Activated B cell treated with CpG ODN at 0.5 μM for 24 hours (primary cell): ENCODE measurements at regions not wholly inside any gene's neighbourhood (a gene's known extent, or its start where the extent isn't known, plus 50 kb on each side); places are given as distances from the start of the nearest gene placed in this dataset.

Experiments used
- ATAC-seq: fragments of 200-7000 bp; cut with Tn5 transposase; one replicate; pipeline ENCODE4 v1.10.0; 2021; ENCODE audit warnings: low read depth, mild to moderate bottlenecking, moderate library complexity
- CTCF ChIA-PET: fragments of 350-600 bp; sonication (Branson Sonifier 250); formaldehyde crosslinking; loops from one replicate; lab custom pipeline; 2021; ENCODE audit warnings: antibody characterized with exemption; lab: Charles Lee
- POLR2A ChIA-PET: fragments of 350-600 bp; sonication (Branson Sonifier 250); formaldehyde crosslinking; loops from one replicate; lab custom pipeline; 2021; ENCODE audit warnings: antibody characterized with exemption; lab: Charles Lee
- DNase-seq: peaks from one replicate; pipeline ENCODE4 v3.0.0; 2022
- H3K27ac Mint-ChIP-seq: one replicate; pipeline ENCODE4 v1.8.0; 2020; ENCODE audit warnings: mixed read lengths
- H3K27me3 Mint-ChIP-seq: one replicate; pipeline ENCODE4 v1.8.0; 2021; ENCODE audit warnings: mixed read lengths
- H3K36me3 Mint-ChIP-seq: one replicate; pipeline ENCODE4 v1.8.0; 2021; ENCODE audit warnings: low read depth, mixed read lengths
- H3K4me1 Mint-ChIP-seq: one replicate; pipeline ENCODE4 v1.8.0; 2021; ENCODE audit warnings: mixed read lengths
- H3K4me3 Mint-ChIP-seq: one replicate; pipeline ENCODE4 v1.8.0; 2020; ENCODE audit warnings: mild to moderate bottlenecking, mixed read lengths
- H3K9me3 Mint-ChIP-seq: one replicate; pipeline ENCODE4 v1.8.0; 2020; ENCODE audit warnings: mixed read lengths
- intact Hi-C: fragments of 100-400 bp; cut with micrococcal nuclease; formaldehyde crosslinking; loops from one replicate; pipeline ENCODE4 v1.15.1; 2024
- TF ChIP-seq, protein P1 (sequence below): fragments of 200-600 bp; IDR thresholded peaks from one replicate; pipeline ENCODE4 v1.8.0; 2022; ENCODE audit warnings: antibody characterized with exemption, mild to moderate bottlenecking

DNA sequence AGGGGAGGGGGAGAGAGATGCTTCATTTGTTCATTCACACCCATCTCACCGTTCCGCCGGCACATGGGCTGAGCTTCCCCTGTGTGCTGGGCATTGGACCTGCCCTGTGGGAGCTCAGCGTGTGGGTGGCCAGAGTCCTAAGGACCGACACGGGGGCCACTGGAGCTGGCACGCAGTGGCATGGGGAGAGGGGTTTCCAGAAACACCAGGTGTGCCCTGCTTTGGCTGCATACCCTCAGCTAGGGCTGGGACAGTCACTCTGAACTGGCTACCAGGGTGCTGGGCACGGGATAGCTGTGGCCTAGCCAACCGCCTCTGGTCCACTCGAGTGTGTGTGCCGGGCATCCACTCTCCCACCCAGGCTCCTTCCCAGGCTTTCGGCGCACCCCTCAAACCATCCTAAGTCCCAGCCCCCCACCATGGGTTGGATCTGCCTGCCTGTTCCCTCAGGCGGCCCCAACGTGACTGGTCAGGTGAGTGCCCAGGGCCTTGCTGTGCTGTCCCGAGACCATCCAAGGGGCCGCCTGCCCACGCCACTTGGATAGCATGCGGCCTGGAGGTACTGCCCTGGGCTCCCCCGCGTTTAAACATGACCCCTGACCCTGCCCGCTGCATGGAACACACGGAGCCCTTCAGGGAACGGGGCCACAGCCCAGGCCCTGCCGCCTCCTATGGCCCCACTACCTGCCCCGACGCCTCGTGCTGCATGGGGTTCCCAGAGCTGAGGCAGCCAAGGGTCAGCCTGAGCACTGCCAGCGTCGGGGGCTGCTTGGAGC, 51.6 kb upstream of the LINC01488 start:
- TF ChIP-seq, protein P1, sequence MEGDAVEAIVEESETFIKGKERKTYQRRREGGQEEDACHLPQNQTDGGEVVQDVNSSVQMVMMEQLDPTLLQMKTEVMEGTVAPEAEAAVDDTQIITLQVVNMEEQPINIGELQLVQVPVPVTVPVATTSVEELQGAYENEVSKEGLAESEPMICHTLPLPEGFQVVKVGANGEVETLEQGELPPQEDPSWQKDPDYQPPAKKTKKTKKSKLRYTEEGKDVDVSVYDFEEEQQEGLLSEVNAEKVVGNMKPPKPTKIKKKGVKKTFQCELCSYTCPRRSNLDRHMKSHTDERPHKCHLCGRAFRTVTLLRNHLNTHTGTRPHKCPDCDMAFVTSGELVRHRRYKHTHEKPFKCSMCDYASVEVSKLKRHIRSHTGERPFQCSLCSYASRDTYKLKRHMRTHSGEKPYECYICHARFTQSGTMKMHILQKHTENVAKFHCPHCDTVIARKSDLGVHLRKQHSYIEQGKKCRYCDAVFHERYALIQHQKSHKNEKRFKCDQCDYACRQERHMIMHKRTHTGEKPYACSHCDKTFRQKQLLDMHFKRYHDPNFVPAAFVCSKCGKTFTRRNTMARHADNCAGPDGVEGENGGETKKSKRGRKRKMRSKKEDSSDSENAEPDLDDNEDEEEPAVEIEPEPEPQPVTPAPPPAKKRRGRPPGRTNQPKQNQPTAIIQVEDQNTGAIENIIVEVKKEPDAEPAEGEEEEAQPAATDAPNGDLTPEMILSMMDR = no peak
- H3K27ac Mint-ChIP-seq = no peak overlapping the region
- H3K4me3 Mint-ChIP-seq = no peak overlapping the region
- intact Hi-C loops = no loop called here
- H3K27me3 Mint-ChIP-seq = peaks cover 12% of the 10 kb centered on the region
- H3K36me3 Mint-ChIP-seq = no peaks in the 10 kb centered on the region
- CTCF ChIA-PET = no interaction called here
- ATAC-seq (no peak), DNase-seq (no peak)
- no peaks in the 10 kb centered on the region for H3K4me1 Mint-ChIP-seq
- H3K9me3 Mint-ChIP-seq = no peaks in the 10 kb centered on the region
- POLR2A ChIA-PET = no interaction called here

DNA sequence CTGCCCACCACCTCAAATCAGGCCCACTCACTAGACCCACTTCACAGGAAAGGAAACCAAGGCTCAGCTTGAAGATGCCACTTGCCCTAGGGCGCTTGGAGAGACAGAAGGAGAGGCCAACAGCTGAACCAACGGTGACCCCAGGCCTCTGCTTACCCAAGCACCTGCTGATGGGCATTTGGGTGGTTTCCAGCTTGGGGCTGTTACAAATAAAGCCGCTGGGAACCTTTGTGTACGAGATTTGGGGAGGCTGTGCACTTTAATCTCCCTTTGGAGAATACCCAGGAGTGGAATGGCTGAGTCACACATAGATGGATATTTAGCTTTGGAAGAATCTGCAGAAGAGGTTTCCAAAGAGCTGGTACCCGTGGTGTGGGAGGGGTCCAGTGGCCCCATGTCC, 50.9 kb upstream of the LINC01488 start:
- no peak for ATAC-seq

DNA sequence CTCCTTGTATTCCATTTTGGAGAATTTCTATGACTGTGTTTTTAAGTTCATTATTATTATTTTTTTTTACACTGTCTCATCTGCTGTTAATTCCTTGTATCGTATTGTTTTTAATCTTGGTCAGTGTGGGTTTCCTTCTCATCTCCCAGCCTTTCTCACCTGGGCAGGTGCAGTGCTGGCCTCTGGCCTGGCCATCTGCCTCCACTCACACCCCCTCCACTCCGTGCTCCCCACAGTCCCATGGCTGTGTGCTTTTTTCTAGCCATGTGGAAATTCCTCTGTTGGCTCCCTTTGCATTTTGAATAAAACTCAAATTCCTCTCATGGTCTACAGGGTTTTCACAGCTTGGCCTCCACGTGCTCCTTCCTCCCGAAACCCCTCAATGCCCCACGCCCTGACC, 50.3 kb upstream of the LINC01488 start:
- Mint-ChIP-seq H3K36me3 (no peaks in the 10 kb centered on the region), H3K27me3 (peaks cover 15% of the 10 kb centered on the region), H3K27ac (no peak overlapping the region), H3K4me3 (no peak overlapping the region), H3K4me1 (no peaks in the 10 kb centered on the region), H3K9me3 (no peaks in the 10 kb centered on the region)
- no peak for DNase-seq
- intact Hi-C loops = no loop called here
- ChIA-PET CTCF (no interaction called here), POLR2A (interaction anchor here (0.6 kb wide), 1 partner anchor 33 kb away, joined by 3 read pairs; no protein-coding TSS in a partner anchor)
- ATAC-seq = no peak
- TF ChIP-seq, protein P1 = no peak

More for the DNA sequence above, 50.9 kb upstream of the LINC01488 start:
- Mint-ChIP-seq H3K4me3 (no peak overlapping the region), H3K27ac (no peak overlapping the region), H3K4me1 (no peaks in the 10 kb centered on the region), H3K36me3 (no peaks in the 10 kb centered on the region), H3K27me3 (peaks cover 12% of the 10 kb centered on the region), H3K9me3 (no peaks in the 10 kb centered on the region)
- intact Hi-C loops = no loop called here
- TF ChIP-seq, protein P1 = no peak
- CTCF ChIA-PET = no interaction called here
- DNase-seq = no peak
- POLR2A ChIA-PET = no interaction called here
